ENCODE measurements at regions not wholly inside any gene's neighbourhood (a gene's known extent, or its start where the extent isn't known, plus 50 kb on each side); places are given as distances from the start of the nearest gene placed in this dataset.

GRCh38 chr7:42674541-42674940, 237.3 kb downstream of the C7orf25 start:
- no peak overlapping the region for H2BK20ac ChIP-seq (ENCODE audit: low read depth, low read length, poor library complexity, severe bottlenecking)
- no peak overlapping the region for H2BK120ac ChIP-seq (ENCODE audit: low read depth, low read length, poor library complexity, severe bottlenecking)
- no peak for DNase-seq
- H3K36me3 Mint-ChIP-seq (ENCODE audit: insufficient read depth in 1 of 3, low read depth in 3 of 3) = no peaks in the 10 kb centered on the region
- no peak overlapping the region for H3K18ac ChIP-seq (ENCODE audit: insufficient read length, low read depth, low read length)
- no peak overlapping the region for H2AK5ac ChIP-seq (ENCODE audit: insufficient read length, low read length)
- no peak overlapping the region for H2BK15ac ChIP-seq (ENCODE audit: low read depth, low read length)
- no peak overlapping the region for H2BK5ac ChIP-seq (ENCODE audit: insufficient read length, low read length)
- H4K5ac ChIP-seq (ENCODE audit: insufficient read length, low read depth, low read length) = no peak overlapping the region
- no peak for TF ChIP-seq CTCF (conservative IDR thresholded peaks at IDR 0.05)
- H2AFZ ChIP-seq (ENCODE audit: low read length) = no peak overlapping the region
- no peak overlapping the region for H2BK12ac ChIP-seq (ENCODE audit: insufficient read length, low read depth, low read length)
- no peaks in the 10 kb centered on the region for H3K79me2 ChIP-seq (ENCODE audit: insufficient read depth, low read length)
- H3K27ac ChIP-seq (ENCODE audit: insufficient read length, low read depth, low read length) = no peak overlapping the region
- peaks cover 1% of the 10 kb centered on the region; the same call in 1 of the 2 replicates for H3K27me3 Mint-ChIP-seq (ENCODE audit: low read depth)
- no peak overlapping the region for H3T11ph ChIP-seq (ENCODE audit: low read length)
- no peak overlapping the region for H4K8ac ChIP-seq (replicated peaks; ENCODE audit: insufficient read length, low read depth, low read length)
- no peaks in the 10 kb centered on the region for H3K23me2 ChIP-seq (ENCODE audit: insufficient read length, low read depth, low read length, poor library complexity, severe bottlenecking)
- H3K27ac Mint-ChIP-seq = no peak overlapping the region
- H3K4me2 ChIP-seq (ENCODE audit: insufficient read depth, insufficient read length, low read length) = no peak overlapping the region
- H3K23ac ChIP-seq (ENCODE audit: insufficient read length, low read depth, low read length) = no peak overlapping the region
- H3K14ac ChIP-seq (ENCODE audit: insufficient read depth, low read length) = no peak overlapping the region
- no peaks in the 10 kb centered on the region for H3K27me3 ChIP-seq (ENCODE audit: insufficient read depth, low read length)
- H4K91ac ChIP-seq (ENCODE audit: insufficient read length, low read depth, low read length) = no peak overlapping the region
- no peak overlapping the region for H3K4me3 Mint-ChIP-seq
- H3K4me1 ChIP-seq (ENCODE audit: insufficient read depth, low read length) = no peaks in the 10 kb centered on the region
- no peaks in the 10 kb centered on the region for H4K20me1 ChIP-seq (ENCODE audit: control insufficient read depth, insufficient read depth, insufficient read length)
- H3K9me3 Mint-ChIP-seq = no peaks in the 10 kb centered on the region
- no peaks in the 10 kb centered on the region for H3K9me3 ChIP-seq (ENCODE audit: control insufficient read depth, low read depth, low read length)
- no peak overlapping the region for H3K56ac ChIP-seq (ENCODE audit: insufficient read length, low read depth, low read length)
- no peaks in the 10 kb centered on the region for H3K79me1 ChIP-seq (ENCODE audit: insufficient read depth, low read depth, low read length, poor library complexity, severe bottlenecking)
- H3K9ac ChIP-seq (ENCODE audit: extremely low read depth, insufficient read length, low read length) = no peak overlapping the region
- no peak overlapping the region for H3K4ac ChIP-seq (ENCODE audit: low read depth, low read length)
- no peaks in the 10 kb centered on the region; a peak in 1 of 4 replicates for H3K4me1 Mint-ChIP-seq
